Body of pancreas (tissue), 4 donors: ENCODE measurements at regions not wholly inside any gene's neighbourhood (a gene's known extent, or its start where the extent isn't known, plus 50 kb on each side); places are given as distances from the start of the nearest gene placed in this dataset.

Source experiments
- POLR2A ChIP-seq, 3 donors: fragments of 450-650 bp; IDR thresholded peaks; one replicate each; pipeline ENCODE4 v1.6.1; 2016; ENCODE audit warnings: antibody characterized with exemption in 3 of 3, mild to moderate bottlenecking in 2 of 3
- TF ChIP-seq, protein P1 (sequence below), 7 experiments: fragments of 450-650 bp in 4 of 7; fragments of 200-600 bp in 3 of 7; sonication (generic) in 3 of 7; IDR thresholded peaks; one replicate each; pipeline ENCODE4 v1.5.1; 2016 to 2019; ENCODE audit warnings: antibody characterized with exemption in 7 of 7

- TF ChIP-seq, protein P1, sequence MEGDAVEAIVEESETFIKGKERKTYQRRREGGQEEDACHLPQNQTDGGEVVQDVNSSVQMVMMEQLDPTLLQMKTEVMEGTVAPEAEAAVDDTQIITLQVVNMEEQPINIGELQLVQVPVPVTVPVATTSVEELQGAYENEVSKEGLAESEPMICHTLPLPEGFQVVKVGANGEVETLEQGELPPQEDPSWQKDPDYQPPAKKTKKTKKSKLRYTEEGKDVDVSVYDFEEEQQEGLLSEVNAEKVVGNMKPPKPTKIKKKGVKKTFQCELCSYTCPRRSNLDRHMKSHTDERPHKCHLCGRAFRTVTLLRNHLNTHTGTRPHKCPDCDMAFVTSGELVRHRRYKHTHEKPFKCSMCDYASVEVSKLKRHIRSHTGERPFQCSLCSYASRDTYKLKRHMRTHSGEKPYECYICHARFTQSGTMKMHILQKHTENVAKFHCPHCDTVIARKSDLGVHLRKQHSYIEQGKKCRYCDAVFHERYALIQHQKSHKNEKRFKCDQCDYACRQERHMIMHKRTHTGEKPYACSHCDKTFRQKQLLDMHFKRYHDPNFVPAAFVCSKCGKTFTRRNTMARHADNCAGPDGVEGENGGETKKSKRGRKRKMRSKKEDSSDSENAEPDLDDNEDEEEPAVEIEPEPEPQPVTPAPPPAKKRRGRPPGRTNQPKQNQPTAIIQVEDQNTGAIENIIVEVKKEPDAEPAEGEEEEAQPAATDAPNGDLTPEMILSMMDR (IDR thresholded peaks at IDR 0.05), result no peak
- no peak for TF ChIP-seq POLR2A (IDR thresholded peaks at IDR 0.05)
Measured at GRCh38 chr3:148319960-148320359, 377.7 kb upstream of the AGTR1 start.
